ENCODE measurements at regions not wholly inside any gene's neighbourhood (a gene's known extent, or its start where the extent isn't known, plus 50 kb on each side); places are given as distances from the start of the nearest gene placed in this dataset.

- TF ChIP-seq, protein P1, sequence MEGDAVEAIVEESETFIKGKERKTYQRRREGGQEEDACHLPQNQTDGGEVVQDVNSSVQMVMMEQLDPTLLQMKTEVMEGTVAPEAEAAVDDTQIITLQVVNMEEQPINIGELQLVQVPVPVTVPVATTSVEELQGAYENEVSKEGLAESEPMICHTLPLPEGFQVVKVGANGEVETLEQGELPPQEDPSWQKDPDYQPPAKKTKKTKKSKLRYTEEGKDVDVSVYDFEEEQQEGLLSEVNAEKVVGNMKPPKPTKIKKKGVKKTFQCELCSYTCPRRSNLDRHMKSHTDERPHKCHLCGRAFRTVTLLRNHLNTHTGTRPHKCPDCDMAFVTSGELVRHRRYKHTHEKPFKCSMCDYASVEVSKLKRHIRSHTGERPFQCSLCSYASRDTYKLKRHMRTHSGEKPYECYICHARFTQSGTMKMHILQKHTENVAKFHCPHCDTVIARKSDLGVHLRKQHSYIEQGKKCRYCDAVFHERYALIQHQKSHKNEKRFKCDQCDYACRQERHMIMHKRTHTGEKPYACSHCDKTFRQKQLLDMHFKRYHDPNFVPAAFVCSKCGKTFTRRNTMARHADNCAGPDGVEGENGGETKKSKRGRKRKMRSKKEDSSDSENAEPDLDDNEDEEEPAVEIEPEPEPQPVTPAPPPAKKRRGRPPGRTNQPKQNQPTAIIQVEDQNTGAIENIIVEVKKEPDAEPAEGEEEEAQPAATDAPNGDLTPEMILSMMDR (conservative IDR thresholded peaks at IDR 0.05; ENCODE audit: control insufficient read depth, insufficient read depth, low read depth, low read length) = no peak
- no peak for DNase-seq (ENCODE audit: low read depth)
- H3K4me3 ChIP-seq (ENCODE audit: control insufficient read depth, low read depth, low read length) = no peak overlapping the region
These were observed 458.1 kb upstream of the INTU start for GRCh38 chr4:127174616-127175015.

- H3K4me3 ChIP-seq (ENCODE audit: control insufficient read depth, low read depth, low read length) = no peak overlapping the region
- no peak for DNase-seq (ENCODE audit: low read depth)
- TF ChIP-seq, protein P1 (conservative IDR thresholded peaks at IDR 0.05; ENCODE audit: control insufficient read depth, insufficient read depth, low read depth, low read length) = no peak
These were observed 453.3 kb upstream of the INTU start for GRCh38 chr4:127179256-127180087.

DNA sequence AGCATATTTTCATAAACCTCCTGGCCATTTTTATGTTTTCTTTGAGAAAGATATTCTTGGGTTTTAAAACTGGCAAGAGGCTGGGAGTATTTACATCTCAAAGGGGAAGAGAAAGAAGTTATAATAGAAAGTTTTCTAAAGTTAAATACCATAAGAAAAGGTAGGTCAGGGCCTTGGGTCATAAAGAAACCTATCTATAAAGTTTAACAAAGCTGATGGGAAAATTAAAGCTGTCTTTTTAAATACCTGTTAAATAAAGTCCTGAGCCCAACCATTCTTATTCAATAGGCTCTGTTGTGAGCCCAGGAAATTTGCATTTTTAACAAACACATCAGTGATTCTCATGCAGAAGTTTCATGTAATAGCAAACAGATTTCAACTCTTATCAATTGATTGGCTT is 451.8 kb upstream of the INTU start:
- DNase-seq (ENCODE audit: low read depth) = no peak
- TF ChIP-seq, protein P1 (conservative IDR thresholded peaks at IDR 0.05; ENCODE audit: control insufficient read depth, insufficient read depth, low read depth, low read length) = no peak
- H3K4me3 ChIP-seq (ENCODE audit: control insufficient read depth, low read depth, low read length) = no peak overlapping the region

- peak; percentile 18 for DNase-seq (ENCODE audit: low read depth)
- TF ChIP-seq, protein P1 (conservative IDR thresholded peaks at IDR 0.05; ENCODE audit: control insufficient read depth, insufficient read depth, low read depth, low read length) = no peak
- H3K4me3 ChIP-seq (ENCODE audit: control insufficient read depth, low read depth, low read length) = no peak overlapping the region
These were observed 450.1 kb upstream of the INTU start for GRCh38 chr4:127182687-127183086.

DNA sequence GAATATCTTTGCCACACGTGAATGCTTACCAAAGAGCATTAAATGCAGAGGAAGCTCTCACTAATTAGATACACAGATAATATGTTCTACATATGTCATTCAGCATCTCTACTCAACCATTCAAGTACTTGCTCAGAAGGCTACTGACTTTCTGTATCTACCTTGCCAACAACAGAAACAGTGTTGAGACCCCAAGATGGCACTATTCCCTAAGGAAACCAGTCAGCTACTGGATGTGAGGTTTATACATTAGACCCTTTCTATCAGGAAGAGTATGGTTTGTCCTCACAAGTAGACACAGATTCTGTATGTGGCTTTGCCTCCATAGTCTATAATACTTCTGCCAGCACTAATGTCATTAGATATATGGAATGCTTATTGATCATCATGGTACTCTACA is 443.9 kb upstream of the INTU start:
- H3K4me3 ChIP-seq (ENCODE audit: control insufficient read depth, low read depth, low read length) = no peak overlapping the region
- peak; percentile 33 for DNase-seq (ENCODE audit: low read depth)
- TF ChIP-seq, protein P1 (conservative IDR thresholded peaks at IDR 0.05; ENCODE audit: control insufficient read depth, insufficient read depth, low read depth, low read length) = no peak

DNA sequence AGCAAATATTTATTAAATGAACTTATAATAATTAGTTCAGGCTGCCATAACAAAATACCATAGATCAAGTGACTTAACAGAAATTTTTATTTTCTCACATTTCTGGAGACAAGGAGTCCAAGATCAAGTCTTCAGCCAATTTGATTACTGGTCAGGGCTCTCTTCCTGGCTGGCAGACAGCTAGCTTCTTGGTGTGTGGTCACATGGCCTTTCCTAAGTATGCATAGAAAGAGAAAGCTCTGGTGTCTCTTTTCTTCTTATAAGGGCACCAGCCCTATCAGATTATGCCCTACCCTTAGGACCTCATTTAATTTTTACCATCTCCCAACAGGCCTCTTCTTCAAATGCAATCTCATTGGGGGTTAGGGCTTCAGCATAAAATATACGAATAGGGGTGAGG is 438.5 kb upstream of the INTU start:
- DNase-seq (ENCODE audit: low read depth) = no peak
- no peak overlapping the region for H3K4me3 ChIP-seq (ENCODE audit: control insufficient read depth, low read depth, low read length)
- TF ChIP-seq, protein P1 (conservative IDR thresholded peaks at IDR 0.05; ENCODE audit: control insufficient read depth, insufficient read depth, low read depth, low read length) = no peak
